Non-pigmented ciliary epithelial cell (primary cell): ENCODE measurements at regions not wholly inside any gene's neighbourhood (a gene's known extent, or its start where the extent isn't known, plus 50 kb on each side); places are given as distances from the start of the nearest gene placed in this dataset.

ENCODE experiments used
- DNase-seq: peaks from one replicate; pipeline ENCODE4 v3.0.0-alpha.2; 2010; ENCODE audit warnings: low read depth

GRCh38 chr12:4134448-4135263 lies 138.9 kb upstream of the CCND2 start:
- DNase-seq: no peak

- DNase-seq: no peak
Measured at GRCh38 chr12:4133636-4134447, 139.7 kb upstream of the CCND2 start.

DNA sequence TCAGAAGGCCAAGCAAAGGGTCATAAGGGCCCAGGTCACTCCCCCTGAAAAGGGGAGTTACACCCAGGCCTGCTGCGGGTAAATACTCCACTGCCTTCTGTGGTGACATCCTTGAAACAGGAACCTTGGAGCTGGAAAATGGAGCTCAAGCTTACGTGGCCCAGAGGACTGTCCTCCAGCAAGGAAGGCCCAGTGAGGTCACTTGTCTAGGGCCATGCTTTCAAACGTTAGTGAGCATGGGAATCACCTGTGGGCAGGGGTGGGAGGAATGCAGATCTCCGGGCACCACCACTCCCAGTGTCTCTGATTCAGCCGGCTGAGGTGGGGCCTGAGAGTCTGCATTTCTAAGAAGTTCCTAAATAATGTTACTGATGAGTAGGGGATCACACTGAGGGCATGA lies 140.5 kb upstream of the CCND2 start:
- no peak for DNase-seq

- DNase-seq: no peak
Measured at GRCh38 chr12:4121506-4122020, 152.0 kb upstream of the CCND2 start.

- DNase-seq: no peak
Measured at GRCh38 chr12:4120316-4120917, 153.1 kb upstream of the CCND2 start.

DNA sequence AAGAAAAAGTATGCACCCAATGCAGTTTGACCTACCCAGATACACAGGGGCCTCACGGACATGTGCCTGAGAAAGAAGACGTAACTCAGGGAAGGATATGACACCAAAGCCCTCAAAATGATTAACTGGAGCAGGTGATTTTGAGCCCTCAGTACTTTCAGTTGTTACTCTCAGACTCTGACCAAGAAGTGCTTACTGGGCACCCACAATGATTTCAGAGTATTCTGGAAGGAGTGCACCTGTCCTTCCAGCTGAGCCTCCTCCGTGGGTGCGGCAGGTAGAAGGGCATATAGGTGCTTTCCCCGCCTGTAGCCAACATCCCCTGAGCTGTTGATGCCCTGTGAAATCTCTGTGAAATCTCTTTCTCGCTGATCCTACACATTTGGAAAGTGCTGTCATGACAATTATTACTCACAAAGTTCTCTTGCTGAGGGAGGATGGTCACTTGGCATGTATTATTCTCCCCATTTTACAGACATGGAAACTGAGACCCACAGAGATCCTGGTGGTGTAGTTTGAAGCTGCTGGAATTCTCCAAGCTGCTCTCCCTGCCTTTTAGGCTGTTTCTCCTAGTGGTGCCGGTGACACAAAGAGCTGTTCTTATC lies 154.3 kb upstream of the CCND2 start:
- no peak for DNase-seq

- no peak for DNase-seq
Measured at GRCh38 chr12:4118601-4119156, 154.9 kb upstream of the CCND2 start.

GRCh38 chr12:4118017-4118510 lies 155.5 kb upstream of the CCND2 start:
- DNase-seq: peak; percentile 18

DNA sequence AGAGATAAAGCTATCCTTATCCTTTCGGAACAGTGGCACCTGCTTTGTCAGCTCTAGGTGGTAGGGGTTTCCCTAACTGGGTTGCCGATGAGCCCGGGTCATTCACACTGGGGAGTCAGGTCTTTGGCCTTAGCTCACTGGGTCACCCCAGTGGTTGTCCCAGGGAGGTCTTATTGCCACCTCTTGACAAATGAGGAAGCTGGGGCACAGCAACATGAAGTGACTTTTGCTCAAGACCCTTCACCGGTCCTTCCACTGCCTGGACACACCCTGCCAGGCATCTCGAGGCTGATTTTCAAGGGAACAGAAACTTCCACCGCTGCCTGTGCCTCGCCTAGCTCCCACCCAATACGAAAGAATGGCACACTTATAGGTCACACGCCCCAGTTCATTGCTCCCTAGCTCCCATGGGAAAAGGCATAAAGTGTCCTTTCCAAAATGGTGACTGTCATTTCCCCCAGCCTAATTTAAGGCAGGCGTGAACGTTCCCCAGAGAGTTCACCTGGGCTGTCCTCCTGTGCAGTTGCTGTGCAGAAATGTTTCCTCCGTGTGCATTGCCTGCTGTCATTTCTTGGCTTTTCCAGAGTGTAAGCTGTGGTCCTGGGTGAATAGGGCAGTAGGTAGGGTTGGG lies 156.1 kb upstream of the CCND2 start:
- no peak for DNase-seq

- peak; percentile 61 for DNase-seq
Measured at GRCh38 chr12:4116251-4117111, 157.1 kb upstream of the CCND2 start.

DNA sequence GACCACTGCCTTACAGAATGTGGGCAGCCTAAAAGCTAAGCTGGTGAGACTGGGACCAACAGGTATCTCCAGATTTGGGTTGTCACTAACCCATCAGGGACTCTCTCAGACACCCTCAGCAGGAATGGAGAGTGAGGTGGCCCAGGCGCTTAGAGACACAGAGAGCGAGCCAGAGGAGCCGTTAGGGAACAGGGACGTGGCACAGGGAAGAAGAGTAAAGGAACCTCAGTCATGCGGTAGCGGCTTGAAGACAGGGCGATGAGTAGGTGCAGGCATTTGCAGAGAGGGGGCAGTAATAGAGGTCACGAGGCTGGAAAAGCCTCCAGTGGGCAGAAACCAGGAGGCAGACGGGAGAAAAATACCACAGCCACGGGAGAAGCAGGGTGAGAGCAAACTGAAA lies 158.0 kb upstream of the CCND2 start:
- DNase-seq: no peak

- no peak for DNase-seq
Measured at GRCh38 chr12:4114986-4115385, 158.6 kb upstream of the CCND2 start.

- peak; percentile 19 for DNase-seq
Measured at GRCh38 chr12:4112734-4113325, 160.7 kb upstream of the CCND2 start.

- DNase-seq: no peak
Measured at GRCh38 chr12:4112290-4112689, 161.3 kb upstream of the CCND2 start.

DNA sequence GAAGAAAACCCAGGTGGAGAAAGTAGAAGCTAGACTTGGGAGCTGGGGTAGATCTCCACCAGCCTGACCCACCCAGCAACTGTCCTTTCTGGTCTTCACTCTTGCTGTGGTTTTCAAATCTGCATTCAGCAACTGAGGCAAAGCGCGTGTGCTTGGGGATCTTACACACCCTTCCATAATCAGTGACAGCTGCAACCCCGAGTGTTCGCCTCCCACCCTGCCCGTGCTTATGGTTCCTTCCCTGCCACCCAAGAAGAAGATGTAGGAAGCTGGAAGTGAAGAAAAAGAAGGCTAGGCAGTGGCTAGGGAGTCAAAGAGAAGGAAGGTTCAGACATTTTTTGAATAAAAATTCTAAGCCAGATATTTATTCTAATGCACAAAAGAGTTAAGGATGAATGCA lies 162.6 kb upstream of the CCND2 start:
- DNase-seq: no peak

DNA sequence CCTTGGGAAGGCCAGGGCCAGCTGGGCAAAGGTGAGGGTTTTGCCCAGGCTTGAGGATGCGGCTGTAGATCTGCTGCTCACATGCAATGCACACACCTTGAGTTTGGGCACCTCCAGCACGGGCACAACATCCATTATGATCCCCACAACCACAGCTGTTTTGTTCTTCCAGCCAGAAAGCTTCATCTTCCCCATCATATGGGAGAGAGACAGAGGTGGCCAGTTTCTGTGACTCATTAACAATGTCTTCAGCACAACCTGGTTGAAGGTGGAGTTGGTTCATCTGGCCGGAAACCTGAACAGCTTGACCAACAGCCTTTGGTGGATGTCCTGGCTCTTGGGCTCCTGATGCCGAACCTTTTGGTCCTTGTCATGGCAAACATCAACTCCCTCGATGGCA lies 163.7 kb upstream of the CCND2 start:
- no peak for DNase-seq

GRCh38 chr12:4108803-4109345 lies 164.7 kb upstream of the CCND2 start:
- DNase-seq: no peak

DNA sequence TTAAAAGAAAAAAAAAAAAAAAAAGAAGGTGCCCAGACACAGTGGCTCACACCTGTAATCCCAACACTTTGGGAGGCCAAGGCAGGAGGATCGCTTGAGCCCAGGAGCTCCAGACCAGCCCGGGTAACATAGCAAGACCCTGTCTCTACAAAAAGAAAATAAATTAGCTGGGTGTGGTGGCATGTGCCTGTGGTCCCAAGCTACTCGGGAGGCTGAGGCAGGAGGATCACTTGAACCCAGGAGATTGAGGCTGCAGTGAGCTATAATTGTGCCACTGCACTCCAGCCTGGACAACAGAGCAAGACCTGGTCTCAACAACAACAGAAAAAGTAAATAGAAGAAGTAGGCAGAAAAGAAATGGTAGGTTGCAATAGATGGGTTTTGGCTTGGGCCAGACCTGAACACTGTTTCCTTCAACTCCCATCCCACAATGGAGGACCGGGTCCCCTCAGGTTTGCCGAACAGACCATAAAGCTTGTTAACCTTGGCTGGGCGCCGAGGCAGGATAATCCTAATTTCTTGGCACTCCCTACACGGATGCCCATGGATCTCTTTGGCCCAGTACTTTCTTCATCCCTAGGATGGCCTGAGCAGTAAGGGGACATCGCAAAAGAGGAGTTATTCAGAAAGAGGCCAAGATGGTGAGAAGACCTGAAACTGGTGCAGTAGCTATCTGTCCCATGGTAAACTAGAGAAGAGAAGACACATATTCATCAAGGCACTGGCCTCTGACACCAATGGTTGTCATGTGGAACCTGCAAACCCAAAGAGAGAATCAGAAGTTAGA lies 165.5 kb upstream of the CCND2 start:
- DNase-seq: no peak

DNA sequence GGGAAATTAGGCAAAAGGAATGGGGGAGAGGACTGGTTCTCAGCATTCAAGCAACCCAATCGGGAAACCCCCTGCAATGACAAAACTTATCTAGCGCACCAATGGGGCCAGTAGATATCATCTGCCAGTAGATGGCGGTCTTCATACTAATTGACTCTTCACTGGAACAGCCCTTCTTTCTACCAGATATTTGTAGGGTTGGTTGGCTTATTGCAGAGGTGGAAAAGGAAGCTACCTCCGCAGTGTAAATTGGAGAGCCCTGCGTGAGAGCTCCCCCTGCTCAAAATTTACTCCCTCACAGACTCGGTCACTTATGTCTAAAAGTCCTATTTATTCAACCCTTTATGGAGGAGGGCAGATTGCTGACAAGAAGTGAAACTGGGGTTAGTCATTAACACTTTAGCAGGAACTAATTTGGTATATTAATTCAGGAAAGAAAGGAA lies 166.1 kb upstream of the CCND2 start:
- DNase-seq: no peak
